ENCODE measurements at regions not wholly inside any gene's neighbourhood (a gene's known extent, or its start where the extent isn't known, plus 50 kb on each side); places are given as distances from the start of the nearest gene placed in this dataset.

GRCh38 chr14:58801086-58801485, 163.3 kb downstream of the DACT1 start:
- TF ChIP-seq POLR2A (IDR thresholded peaks at IDR 0.05) (no peak), CTCF (IDR thresholded peaks at IDR 0.05) (no peak), POLR2AphosphoS5 (IDR thresholded peaks at IDR 0.05; ENCODE audit: insufficient read depth in 1 of 2, low read depth in 1 of 2) (no peak)

Measured in vagina (tissue), 2 donors.